KOPT-K1 (cell line): ENCODE measurements at regions not wholly inside any gene's neighbourhood (a gene's known extent, or its start where the extent isn't known, plus 50 kb on each side); places are given as distances from the start of the nearest gene placed in this dataset.
"Not testable (repeated sequence)": the region's sequence is repeated elsewhere in the genome, so short reads cannot be mapped to it uniquely, and the experiment has no call there.

ENCODE experiments used
- H3K27ac ChIP-seq: fragments of 200-600 bp; sonication (generic); 2 replicates; pipeline ENCODE4 v1.5.1; 2016; ENCODE audit warnings: antibody characterized with exemption, mild to moderate bottlenecking, low read depth, low read length; ENCODE audit not compliant: poor library complexity, severe bottlenecking
- H3K36me3 ChIP-seq: fragments of 200-600 bp; sonication (generic); 2 replicates; pipeline ENCODE4 v1.5.1; 2017; ENCODE audit warnings: antibody characterized with exemption, mild to moderate bottlenecking, low read length, moderate library complexity; ENCODE audit not compliant: insufficient read depth
- H3K9me3 ChIP-seq: fragments of 200-600 bp; sonication (generic); 2 replicates; pipeline ENCODE4 v1.5.1; 2017; ENCODE audit warnings: antibody characterized with exemption, low read length, mild to moderate bottlenecking; ENCODE audit not compliant: insufficient read depth, poor library complexity, severe bottlenecking

DNA sequence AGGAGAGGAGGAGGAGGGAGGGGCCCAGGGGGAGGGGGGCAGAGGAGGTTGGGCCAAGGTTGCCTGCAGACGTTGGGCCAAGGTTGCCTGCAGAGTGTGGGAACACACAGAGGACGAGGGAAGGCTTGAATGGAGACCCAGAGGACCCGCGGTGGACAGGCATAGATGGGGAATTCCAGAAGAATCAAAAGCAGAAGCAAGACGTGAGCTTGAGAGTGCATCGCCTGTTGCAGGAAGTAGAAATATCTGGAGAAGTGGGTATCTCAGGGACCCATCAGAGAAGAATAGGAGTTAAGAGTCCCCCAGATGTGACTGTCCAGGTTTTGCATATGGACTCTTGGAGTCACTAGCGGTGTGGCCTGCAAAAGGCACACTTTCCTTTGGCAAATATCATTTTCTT, 670.2 kb downstream of the TBC1D22A start:
- H3K27ac ChIP-seq, result no peak overlapping the region
- H3K9me3 ChIP-seq, result no peaks in the 10 kb centered on the region
- no peaks in the 10 kb centered on the region for H3K36me3 ChIP-seq

- no peak overlapping the region for H3K27ac ChIP-seq
- no peaks in the 10 kb centered on the region for H3K9me3 ChIP-seq
Observed at GRCh38 chr22:47423861-47424820, 661.7 kb downstream of the TBC1D22A start.

DNA sequence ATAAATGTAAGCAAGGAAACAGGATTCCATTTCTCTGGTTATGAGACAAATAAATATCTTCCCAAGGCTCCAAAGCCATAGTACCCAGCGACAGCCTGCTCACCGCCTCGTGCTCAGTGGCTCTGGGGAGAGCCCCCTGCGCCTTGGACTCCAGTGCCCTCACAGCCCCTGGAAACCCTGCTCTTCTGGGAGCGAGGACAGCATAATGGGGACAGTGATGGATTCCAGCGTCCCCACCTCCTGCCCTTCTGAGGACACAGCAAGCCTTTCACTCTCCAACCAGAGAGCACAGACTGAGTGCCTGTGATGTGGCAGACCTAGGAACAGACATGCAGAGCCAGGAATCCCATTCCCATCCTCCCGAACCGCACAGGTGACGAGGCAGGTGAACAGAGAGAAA, 660.8 kb downstream of the TBC1D22A start:
- no peaks in the 10 kb centered on the region for H3K9me3 ChIP-seq
- no peak overlapping the region for H3K27ac ChIP-seq
- no peaks in the 10 kb centered on the region for H3K36me3 ChIP-seq

More at GRCh38 chr22:47423861-47424820, 661.7 kb downstream of the TBC1D22A start:
- H3K36me3 ChIP-seq, result no peaks in the 10 kb centered on the region

DNA sequence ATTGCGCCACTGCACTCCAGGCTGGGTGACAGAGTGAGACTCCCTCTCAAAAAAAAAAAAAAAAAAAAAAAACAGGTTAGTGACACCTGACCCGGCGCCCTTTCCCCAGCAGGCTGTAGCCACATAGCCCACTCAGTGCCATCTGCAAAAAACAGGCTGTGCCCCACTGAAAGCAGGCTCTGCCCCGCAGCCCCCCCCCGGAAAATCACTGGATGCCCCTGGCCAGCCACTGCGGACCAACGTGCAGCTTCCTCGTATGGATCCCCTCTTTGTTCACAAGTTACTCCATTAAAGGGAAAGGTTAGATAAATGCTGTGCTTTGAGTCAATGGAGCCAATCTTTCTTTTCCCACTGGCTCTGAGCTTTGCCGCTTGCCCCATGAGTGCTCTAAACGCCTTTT, 660.3 kb downstream of the TBC1D22A start:
- H3K9me3 ChIP-seq, result no peaks in the 10 kb centered on the region
- H3K27ac ChIP-seq, result no peak overlapping the region
- no peaks in the 10 kb centered on the region for H3K36me3 ChIP-seq

DNA sequence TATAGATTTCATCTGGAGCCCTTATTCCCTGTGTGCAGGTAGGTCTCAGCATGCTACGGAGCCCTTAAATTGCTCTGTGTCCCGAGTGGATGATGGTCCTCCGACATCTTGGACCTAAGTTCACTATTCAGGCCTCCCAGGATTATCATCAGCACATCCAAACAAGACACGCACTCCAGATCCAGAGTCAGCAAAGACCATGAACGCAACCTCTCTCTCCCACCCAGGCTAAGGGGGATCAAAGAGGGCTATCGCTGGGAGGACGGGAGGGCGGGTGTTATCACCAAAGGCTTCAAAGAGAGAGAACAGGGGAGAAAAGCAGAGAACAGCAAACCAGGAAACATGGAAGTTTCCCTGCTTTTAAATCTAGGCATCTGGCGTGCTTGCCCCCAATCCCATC, 659.4 kb downstream of the TBC1D22A start:
- no peaks in the 10 kb centered on the region for H3K9me3 ChIP-seq
- H3K36me3 ChIP-seq, result no peaks in the 10 kb centered on the region
- H3K27ac ChIP-seq, result no peak overlapping the region

DNA sequence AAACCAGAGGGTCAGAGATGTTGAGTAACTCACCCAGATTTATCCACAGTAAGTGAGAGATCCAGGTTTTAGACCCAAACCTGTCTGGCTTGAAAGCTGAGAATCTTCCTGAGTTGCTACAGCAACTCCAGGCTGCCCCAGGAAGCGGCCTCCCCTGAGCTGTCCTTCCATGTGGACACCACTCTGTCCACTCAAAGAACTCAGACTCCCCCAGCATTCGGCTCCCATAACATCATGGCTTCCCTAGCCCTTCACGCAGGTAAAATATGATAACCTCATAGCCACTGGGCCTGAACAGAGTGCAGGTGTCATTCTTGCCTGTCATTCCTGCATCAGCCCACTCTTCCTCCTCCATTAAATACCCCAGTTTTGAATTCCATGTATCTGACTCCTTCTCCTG, 657.8 kb downstream of the TBC1D22A start:
- Histone ChIP-seq H3K27ac (no peak overlapping the region), H3K9me3 (no peaks in the 10 kb centered on the region)

GRCh38 chr22:47419239-47419638, 656.8 kb downstream of the TBC1D22A start:
- Histone ChIP-seq H3K27ac (no peak overlapping the region), H3K36me3 (no peaks in the 10 kb centered on the region), H3K9me3 (no peaks in the 10 kb centered on the region)

More for the DNA sequence above, 657.8 kb downstream of the TBC1D22A start:
- H3K36me3 ChIP-seq, result no peaks in the 10 kb centered on the region

- no peaks in the 10 kb centered on the region for H3K36me3 ChIP-seq
- H3K27ac ChIP-seq, result no peak overlapping the region
- H3K9me3 ChIP-seq, result no peaks in the 10 kb centered on the region
Observed at GRCh38 chr22:47417699-47418098, 655.2 kb downstream of the TBC1D22A start.

DNA sequence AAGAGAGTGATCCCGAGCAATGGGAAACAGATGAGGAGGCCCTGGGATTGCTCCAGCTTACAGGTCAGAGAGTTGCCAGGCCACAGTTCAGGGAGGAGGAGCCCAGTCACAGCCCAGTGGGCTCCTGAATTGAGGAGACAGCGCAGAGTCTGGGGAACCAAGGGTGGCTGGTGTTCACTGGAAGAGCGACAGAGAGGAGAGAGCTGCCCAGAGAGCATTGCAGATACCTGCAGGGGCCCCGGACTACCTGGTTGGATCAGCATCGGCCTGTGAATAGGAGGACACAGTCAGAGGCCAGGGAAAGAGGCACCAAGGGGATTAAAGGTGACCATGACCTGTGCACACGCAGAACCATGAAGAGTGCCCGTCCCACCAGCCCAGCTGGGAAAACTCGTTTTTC, 648.6 kb downstream of the TBC1D22A start:
- Histone ChIP-seq H3K36me3 (no peaks in the 10 kb centered on the region), H3K9me3 (no peaks in the 10 kb centered on the region), H3K27ac (no peak overlapping the region)

DNA sequence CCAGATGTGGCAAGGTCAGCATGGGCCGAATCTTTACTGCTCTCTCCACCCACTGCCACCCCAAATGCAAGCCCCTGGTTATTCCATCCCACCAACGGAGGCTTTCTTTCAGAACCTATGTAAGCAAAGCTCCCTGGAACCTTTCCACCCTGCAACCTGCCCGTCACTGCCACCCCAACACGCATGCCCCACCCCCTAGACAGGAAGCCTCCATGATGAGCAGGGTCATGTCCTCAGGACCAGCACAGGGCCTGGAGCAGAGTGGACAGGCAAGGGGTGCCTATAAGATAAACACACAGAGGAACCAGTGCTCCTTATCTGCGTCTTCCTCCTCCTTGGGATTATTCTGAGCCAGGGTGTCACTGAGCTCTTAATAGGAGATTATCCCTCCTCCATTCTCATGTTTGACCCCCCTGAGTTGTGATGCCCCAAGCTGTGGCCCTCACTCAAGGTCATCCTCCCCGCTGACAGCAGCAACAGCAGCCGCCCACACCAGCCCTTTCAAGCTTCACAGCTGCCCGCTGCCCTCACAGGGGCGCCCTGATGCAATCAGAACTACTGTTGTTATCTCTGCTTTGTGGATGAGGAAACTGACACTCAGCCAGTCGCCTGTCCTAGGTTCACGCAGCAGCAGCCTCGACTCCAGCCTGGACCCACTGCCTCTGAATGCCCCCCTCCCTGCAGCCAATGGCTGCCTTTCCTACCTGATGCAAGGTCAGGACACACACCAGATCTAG, 647.3 kb downstream of the TBC1D22A start:
- Histone ChIP-seq H3K36me3 (no peaks in the 10 kb centered on the region), H3K9me3 (no peaks in the 10 kb centered on the region), H3K27ac (no peak overlapping the region)

DNA sequence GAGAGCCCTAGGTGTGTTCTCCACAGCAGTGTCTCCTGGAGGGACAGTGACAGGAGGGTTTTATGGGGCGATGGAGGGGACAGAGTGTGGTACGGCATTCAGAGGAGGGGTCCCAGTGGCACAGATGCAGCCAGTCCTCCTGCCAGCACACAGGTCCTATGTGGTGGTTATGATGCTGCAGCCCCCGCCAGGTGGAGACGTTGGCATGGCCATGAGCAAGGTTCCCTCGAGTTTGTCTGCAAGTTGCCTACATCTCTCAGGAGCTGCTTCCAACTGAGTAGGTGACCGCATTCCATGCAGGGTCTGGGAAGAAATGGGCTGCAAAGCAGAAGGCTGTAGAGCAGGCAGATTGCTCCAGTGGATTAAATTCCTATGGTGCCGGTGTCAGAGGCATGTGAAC, 646.0 kb downstream of the TBC1D22A start:
- no peaks in the 10 kb centered on the region for H3K9me3 ChIP-seq
- no peak overlapping the region for H3K27ac ChIP-seq
- H3K36me3 ChIP-seq, result no peaks in the 10 kb centered on the region

DNA sequence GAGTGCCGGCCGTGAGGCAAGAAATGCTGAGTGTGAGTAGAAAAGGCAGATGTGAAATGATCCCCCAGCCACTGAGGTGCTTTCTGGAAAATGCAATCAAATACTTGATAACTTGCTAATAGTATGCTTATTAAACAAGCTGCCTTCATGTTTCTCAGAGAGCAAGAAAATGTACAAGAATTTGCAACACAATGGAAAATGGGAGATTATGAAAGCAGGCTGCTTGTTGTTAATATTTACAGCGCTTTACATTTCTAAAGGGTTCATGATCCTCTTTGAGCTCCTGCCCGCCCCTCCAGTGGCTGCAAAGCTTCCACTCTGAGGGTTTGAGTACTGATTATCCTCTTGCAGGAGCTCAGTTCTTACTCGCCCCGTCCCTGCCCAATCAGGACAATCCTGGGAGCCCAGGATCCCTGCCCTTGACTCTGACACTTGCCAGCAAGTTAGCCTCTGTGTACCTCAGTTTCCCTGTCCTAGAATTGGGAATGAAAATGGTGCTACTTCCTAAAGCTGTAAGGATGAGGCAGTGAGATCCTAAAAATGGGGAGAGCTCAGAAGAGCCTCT, 645.1 kb downstream of the TBC1D22A start:
- Histone ChIP-seq H3K36me3 (no peaks in the 10 kb centered on the region), H3K9me3 (no peaks in the 10 kb centered on the region), H3K27ac (no peak overlapping the region)

DNA sequence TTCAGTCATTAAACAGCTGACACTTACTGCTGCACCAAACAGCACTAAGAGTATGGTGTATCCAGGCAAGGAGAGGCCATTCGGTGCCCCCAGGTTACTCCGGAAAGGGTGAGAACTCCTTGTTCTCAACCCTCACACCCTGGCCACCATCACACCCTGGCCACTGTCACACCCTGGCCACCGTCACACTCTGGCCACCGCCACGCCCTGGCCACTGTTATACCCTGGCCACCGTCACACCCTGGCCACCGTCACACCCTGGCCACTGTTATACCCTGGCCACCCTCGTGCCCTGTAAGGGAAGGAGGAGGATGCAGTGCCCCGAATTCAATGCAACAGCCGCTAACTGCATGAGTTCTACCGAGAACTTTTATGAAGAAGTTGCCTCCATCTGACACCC, 644.4 kb downstream of the TBC1D22A start:
- H3K27ac ChIP-seq, result no peak overlapping the region
- H3K9me3 ChIP-seq, result no peaks in the 10 kb centered on the region
- H3K36me3 ChIP-seq, result no peaks in the 10 kb centered on the region

- no peak overlapping the region for H3K27ac ChIP-seq
- H3K9me3 ChIP-seq, result no peaks in the 10 kb centered on the region
- H3K36me3 ChIP-seq, result no peaks in the 10 kb centered on the region
Observed at GRCh38 chr22:47406180-47406834, 643.9 kb downstream of the TBC1D22A start.

- H3K36me3 ChIP-seq, H3K9me3 ChIP-seq: not testable (repeated sequence)
Observed at GRCh38 chr22:47405222-47405621, 642.8 kb downstream of the TBC1D22A start.

More at GRCh38 chr22:47405222-47405621, 642.8 kb downstream of the TBC1D22A start:
- not testable (repeated sequence) for H3K27ac ChIP-seq
